DLD1 (cell line): ENCODE measurements at regions not wholly inside any gene's neighbourhood (a gene's known extent, or its start where the extent isn't known, plus 50 kb on each side); places are given as distances from the start of the nearest gene placed in this dataset.

ENCODE experiments used
- in situ Hi-C: cut with HindIII; loops from 2 replicates; pipeline ENCODE4 v1.10.0; 2017; ENCODE audit warnings: low sequenced_read_pairs

DNA sequence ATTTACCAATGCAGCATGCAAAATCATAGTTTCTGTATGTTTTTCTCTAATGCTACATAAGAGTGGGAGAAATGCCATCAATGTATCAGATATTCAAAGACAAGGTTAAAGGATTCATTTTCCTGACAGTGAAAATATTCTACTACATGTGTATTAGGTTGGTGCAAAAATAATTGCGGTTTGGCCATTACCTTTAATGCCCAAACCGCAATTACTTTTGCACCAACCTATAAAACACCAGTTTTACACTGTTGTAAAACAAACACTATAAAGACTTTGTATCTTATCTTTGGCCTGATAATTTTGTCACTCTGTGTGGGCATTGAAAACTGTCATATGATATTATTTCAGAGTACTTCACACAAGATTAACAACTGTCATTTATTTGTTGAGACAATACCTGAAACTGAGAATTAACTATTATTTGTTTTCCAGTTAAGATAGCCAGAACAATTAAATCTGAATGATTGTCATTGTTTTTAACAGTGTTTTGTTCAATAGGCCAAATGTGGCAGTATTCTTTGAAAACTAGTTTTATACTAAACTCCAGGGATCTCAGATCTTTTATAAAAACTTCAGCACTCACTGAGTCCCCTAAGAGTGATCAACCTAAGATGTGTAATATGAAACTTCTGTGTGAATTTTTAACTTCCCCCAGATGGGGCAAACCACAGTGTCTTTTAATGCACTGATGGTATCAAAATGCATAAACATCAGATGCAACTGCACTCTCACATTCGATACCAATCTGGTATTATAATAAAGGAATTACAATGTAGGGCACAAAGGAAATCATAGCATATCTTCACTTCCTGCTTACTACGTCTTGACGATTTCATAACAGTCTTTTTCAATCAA is 53.8 kb upstream of the FBN2 start:
- in situ Hi-C loops = no loop called here

DNA sequence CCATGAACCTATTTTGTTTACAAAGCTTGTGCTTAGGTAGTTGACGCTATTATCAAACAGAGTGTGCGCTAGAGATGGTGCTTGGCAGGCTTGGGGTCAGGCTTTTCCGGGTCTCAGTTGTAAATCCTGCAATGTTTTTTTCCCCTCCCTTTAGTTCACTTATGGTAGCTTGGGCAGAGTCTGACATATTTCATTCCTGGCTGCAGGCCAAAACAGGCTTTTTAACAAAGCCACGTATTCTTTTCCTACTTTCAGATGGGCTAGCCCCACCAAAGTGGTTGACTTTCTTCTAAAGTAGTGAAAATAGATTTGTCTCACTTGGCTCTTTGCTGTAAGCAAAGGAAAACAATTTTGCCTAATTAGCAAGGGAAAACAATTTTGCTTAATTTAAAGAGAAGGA is 58.0 kb upstream of the FBN2 start:
- in situ Hi-C loops = no loop called here

DNA sequence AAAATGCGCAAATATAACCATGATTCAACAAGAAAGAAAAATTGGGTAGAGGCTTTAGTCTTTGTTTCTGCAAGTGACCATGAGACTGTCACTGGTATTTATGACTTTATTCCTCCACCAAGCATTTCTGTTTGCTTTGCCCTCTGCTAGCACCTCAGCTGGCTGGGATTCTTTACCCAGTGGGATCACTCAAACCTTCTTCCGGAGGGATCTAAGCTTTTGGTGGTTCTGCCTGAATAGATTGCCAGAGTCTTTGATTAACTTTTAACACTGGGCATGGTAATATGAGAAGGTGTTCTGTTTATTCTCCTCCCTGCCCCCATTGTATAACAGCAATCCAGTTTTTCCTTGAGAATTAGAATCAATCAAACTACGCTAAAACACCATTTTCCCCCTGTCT is 59.1 kb upstream of the FBN2 start:
- in situ Hi-C loops = no loop called here

- in situ Hi-C loops = no loop called here
Observed at GRCh38 chr5:128613128-128613527, 75.1 kb upstream of the FBN2 start.

DNA sequence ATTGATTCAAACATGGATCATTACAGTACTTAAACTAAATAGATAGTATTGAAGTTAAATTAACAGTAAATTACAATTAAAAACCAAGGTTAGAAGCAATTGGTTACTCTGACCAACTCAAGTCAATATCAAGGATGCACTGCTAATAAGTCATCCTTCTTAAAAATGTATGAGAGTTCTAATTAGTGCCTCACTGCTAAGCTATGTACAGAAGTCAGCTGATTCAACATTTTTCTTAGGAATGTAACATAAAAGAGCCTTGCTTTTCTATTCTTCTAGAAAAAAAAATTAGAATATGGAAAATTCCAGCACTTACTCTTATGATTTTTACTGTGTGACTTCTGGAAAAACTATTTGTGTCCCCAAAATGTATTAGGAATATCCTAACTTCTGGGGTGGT is 75.7 kb upstream of the FBN2 start:
- in situ Hi-C loops = no loop called here

DNA sequence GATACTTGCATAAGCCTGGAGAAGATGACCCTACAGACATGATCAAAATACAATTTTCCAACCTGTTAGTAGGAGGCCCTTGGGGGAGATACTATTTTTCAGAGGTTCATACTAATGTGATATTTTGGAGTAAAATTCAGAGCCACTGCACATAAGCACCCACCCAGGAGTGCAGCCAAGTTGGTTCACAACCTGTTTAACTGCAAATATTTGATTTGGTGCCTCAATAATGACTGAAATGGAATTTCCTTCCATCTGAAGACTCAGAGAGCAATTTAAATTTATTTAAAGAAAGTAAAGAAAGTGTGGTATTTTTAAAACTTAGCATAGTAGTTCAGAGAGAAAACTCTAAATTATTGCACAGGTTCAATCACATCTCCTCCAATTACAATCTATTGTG is 77.5 kb upstream of the FBN2 start:
- in situ Hi-C loops = no loop called here

- in situ Hi-C loops = loop anchor here (5.0 kb wide), 1 partner anchor 61 kb away; no protein-coding TSS in a partner anchor
Observed at GRCh38 chr5:128626536-128627090, 88.6 kb upstream of the FBN2 start.

GRCh38 chr5:128627939-128628338 is 89.9 kb upstream of the FBN2 start:
- in situ Hi-C loops = loop anchor here (5.0 kb wide), 1 partner anchor 59 kb away; no protein-coding TSS in a partner anchor

- in situ Hi-C loops = loop anchor here (5.0 kb wide), 1 partner anchor 58 kb away; no protein-coding TSS in a partner anchor
Observed at GRCh38 chr5:128629157-128629556, 91.1 kb upstream of the FBN2 start.

- in situ Hi-C loops = no loop called here
Observed at GRCh38 chr5:128630121-128630520, 92.1 kb upstream of the FBN2 start.

DNA sequence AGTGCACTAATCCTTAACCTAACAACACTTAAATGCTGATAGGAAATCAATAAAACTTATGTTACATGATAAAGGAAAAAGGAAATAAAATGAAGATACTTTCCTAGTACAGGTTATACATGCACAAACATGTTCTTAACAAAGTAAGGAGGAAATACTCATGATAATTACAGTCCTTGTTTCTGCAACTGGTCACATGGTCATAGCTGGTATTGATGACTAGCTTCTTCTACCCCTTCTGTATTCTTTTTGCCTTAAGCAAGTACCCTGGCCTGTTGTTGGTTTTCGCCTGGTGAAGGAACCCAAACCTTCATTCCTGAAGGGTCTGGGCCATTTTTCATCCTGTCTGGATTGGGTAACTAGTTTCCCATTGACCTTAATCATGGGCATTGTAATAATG is 93.7 kb upstream of the FBN2 start:
- in situ Hi-C loops = no loop called here

GRCh38 chr5:128632264-128632663 is 94.2 kb upstream of the FBN2 start:
- in situ Hi-C loops = no loop called here

- in situ Hi-C loops = no loop called here
Observed at GRCh38 chr5:128633901-128634300, 95.9 kb upstream of the FBN2 start.

DNA sequence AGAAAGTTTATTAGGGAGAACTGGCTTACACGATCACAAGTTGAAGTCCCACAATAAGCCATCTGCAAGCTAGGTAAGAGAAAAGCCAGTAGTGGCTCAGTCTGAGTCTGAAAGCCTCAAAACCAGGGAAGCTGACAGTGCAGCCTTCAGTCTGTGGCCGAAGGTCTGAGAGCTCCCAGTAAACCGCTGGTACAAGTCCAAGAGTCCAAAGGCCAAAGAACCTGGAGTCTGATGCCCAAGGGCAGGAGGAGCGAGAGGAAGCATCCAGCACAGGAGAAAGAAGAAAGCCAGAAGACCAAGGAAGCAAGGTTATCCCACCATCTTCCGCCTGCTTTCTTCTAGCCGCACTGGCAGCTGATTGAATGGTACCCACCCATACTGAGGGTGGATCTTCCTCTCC is 97.3 kb upstream of the FBN2 start:
- in situ Hi-C loops = no loop called here

GRCh38 chr5:128636361-128636760 is 98.3 kb upstream of the FBN2 start:
- in situ Hi-C loops = no loop called here

DNA sequence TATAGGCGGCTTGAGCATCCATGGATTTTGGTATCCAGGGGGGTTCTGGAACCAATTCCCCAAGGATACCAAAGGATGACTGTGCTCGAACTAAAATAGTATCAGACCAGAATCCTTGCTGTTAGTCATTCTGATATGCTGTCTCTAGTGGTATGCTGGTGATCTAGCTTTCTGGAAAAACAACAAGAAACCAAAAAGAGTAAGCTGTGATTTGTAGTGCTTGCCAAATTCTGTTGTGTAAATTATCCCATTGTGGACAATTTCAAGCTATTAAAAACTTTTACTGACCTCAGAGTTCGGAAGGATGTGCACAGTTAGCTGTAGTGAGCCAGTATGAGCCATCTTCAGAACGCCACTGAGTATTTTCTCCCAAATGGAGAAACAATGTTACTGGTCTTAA is 99.0 kb upstream of the FBN2 start:
- in situ Hi-C loops = no loop called here

- in situ Hi-C loops = no loop called here
Observed at GRCh38 chr5:128641861-128642260, 103.8 kb upstream of the FBN2 start.

DNA sequence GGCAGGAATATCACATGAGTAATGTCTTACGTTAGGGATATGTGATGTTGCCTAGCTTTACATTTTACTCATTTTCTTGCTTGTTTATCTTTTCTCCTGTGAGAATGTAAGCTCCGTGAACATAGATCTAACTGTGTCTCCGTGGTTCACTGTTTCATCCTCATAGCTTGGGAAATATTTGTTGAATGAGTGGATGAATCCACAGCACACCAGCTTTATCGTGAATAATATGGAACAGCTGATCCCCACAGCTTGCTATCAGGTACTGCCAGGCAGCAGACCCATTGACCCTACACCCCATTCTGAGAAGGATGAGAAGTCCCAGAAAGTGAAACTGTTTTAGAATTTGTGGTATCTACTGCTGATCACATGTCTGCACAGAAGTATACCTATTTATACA is 106.8 kb upstream of the FBN2 start:
- in situ Hi-C loops = no loop called here

GRCh38 chr5:128645581-128645980 is 107.5 kb upstream of the FBN2 start:
- in situ Hi-C loops = no loop called here

DNA sequence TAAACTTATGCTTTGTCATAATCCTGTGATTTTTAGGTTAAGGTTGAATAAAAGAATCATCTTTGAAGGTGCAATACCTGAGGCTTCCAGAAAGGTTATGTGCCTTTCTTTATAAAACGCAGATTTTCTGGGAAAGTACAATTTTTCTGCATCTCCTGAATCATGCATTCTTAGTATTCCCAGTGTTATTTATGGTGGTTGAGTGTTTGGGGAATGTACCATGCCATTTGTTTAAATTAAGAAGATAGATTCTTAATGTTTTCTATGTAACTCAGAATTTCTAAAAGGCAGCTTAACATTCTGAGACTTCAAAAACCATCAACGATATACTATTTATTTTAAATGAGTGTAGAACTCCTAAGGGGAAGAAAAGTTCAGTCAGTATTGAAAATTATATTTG is 108.1 kb upstream of the FBN2 start:
- in situ Hi-C loops = no loop called here

DNA sequence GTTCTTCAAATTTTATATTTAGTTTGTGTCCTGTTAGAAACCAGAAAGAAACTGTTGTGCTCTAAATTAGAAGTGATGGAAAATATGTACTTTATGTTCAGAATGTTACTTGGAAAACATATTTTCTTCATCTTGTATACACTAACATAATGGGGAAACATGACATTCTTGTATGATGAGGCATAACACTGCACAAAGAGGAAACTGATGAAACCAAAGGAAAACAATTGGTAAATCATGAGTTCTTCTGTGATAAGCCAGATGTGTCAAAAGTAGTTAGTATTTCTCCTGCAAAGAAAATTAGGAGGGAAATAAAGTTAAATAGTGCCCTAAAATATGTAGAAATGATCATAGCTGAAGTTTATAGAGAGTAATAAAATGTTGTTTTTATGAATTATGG is 111.1 kb upstream of the FBN2 start:
- in situ Hi-C loops = no loop called here

DNA sequence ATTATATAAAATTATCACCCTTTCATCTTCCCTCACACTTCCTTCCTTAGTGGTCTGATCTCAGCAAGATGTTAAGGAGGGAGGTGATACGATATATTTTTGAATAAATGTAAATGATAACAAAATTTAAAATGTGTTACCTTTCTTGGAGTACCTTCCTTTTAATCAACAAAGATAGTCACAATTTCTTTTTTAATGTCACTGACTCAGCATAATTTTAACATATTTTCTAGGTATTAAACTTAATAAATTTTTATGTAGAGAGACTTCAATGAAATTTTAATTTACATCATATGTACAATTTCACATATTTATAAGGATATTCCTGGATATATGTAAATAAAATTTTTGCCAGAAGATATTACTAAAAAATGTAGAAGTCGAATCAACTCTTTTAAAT is 125.0 kb upstream of the FBN2 start:
- in situ Hi-C loops = no loop called here
